WTC11 (cell line): ENCODE measurements at regions not wholly inside any gene's neighbourhood (a gene's known extent, or its start where the extent isn't known, plus 50 kb on each side); places are given as distances from the start of the nearest gene placed in this dataset.

Experiments
- ATAC-seq: fragments of 200-7000 bp; cut with Tn5 transposase; 2 replicates; pipeline ENCODE4 v1.10.0; 2021; ENCODE audit warnings: mild to moderate bottlenecking, moderate library complexity
- CTCF ChIA-PET: fragments of 300-600 bp; sonication (Branson Sonifier 250); formaldehyde crosslinking; loops from one replicate; lab custom pipeline; 2021; ENCODE audit warnings: antibody characterized with exemption; lab: Charles Lee
- POLR2A ChIA-PET: fragments of 350-600 bp; sonication (Branson Sonifier 250); formaldehyde crosslinking; loops from one replicate; lab custom pipeline; 2021; ENCODE audit warnings: antibody characterized with exemption; lab: Charles Lee
- DNase-seq: peaks from one replicate; pipeline ENCODE4 v3.0.0; 2021; ENCODE audit warnings: low spot score
- H3K27ac Mint-ChIP-seq: 2 replicates; pipeline ENCODE4 v1.8.0; 2021; ENCODE audit warnings: mixed read lengths
- H3K27me3 Mint-ChIP-seq: 2 replicates; pipeline ENCODE4 v1.8.0; 2021; ENCODE audit warnings: low read depth, mild to moderate bottlenecking, moderate library complexity, mixed read lengths
- H3K36me3 Mint-ChIP-seq: 2 replicates; pipeline ENCODE4 v1.8.0; 2021; ENCODE audit warnings: mixed read lengths
- H3K4me1 Mint-ChIP-seq: 2 replicates; pipeline ENCODE4 v1.8.0; 2022; ENCODE audit warnings: mixed read lengths
- H3K4me3 Mint-ChIP-seq: 2 replicates; pipeline ENCODE4 v1.8.0; 2021; ENCODE audit warnings: mild to moderate bottlenecking, moderate library complexity, mixed read lengths
- H3K9me3 Mint-ChIP-seq: 2 replicates; pipeline ENCODE4 v1.8.0; 2021; ENCODE audit warnings: mixed read lengths
- ATF3 ChIP-seq: sonication (generic); formaldehyde crosslinking; conservative IDR thresholded peaks from 2 replicates; pipeline ENCODE4 v1.8.1; 2022; ENCODE audit warnings: mild to moderate bottlenecking, missing genetic modification reagents
- CREM ChIP-seq: sonication (generic); formaldehyde crosslinking; IDR thresholded peaks from 2 replicates; pipeline ENCODE4 v1.8.1; 2022; ENCODE audit warnings: mild to moderate bottlenecking, missing genetic modification reagents, moderate library complexity
- ELF4 ChIP-seq: sonication (generic); formaldehyde crosslinking; IDR thresholded peaks from 2 replicates; pipeline ENCODE4 v1.8.1; 2022; ENCODE audit warnings: low read depth, mild to moderate bottlenecking, moderate library complexity, missing genetic modification reagents
- FOXJ3 ChIP-seq: sonication (generic); formaldehyde crosslinking; IDR thresholded peaks from 2 replicates; pipeline ENCODE4 v1.9.0; 2021; ENCODE audit warnings: missing genetic modification reagents, mild to moderate bottlenecking, borderline replicate concordance
- FOXK1 ChIP-seq: sonication (generic); formaldehyde crosslinking; IDR thresholded peaks from 2 replicates; pipeline ENCODE4 v1.8.0; 2022; ENCODE audit warnings: mild to moderate bottlenecking, moderate library complexity, missing genetic modification reagents
- HMGA2 ChIP-seq: fragments of 250-450 bp; sonication (Bioruptor Pico); IDR thresholded peaks from 2 replicates; pipeline ENCODE4 v1.4.0; 2021; ENCODE audit warnings: mild to moderate bottlenecking, moderate library complexity
- NFYB ChIP-seq: sonication (generic); formaldehyde crosslinking; conservative IDR thresholded peaks from 2 replicates; pipeline ENCODE4 v1.8.0; 2022; ENCODE audit warnings: low read depth, missing genetic modification reagents
- RELA ChIP-seq: sonication (generic); formaldehyde crosslinking; IDR thresholded peaks from 2 replicates; pipeline ENCODE4 v1.8.1; 2022; ENCODE audit warnings: missing genetic modification reagents, mild to moderate bottlenecking, borderline replicate concordance
- RORB ChIP-seq: fragments of 250-450 bp; sonication (Bioruptor Pico); IDR thresholded peaks from 2 replicates; pipeline ENCODE4 v1.9.0; 2021; ENCODE audit warnings: mild to moderate bottlenecking
- SMAD4 ChIP-seq: sonication (generic); formaldehyde crosslinking; IDR thresholded peaks from 2 replicates; pipeline ENCODE4 v1.8.0; 2022; ENCODE audit warnings: mild to moderate bottlenecking, missing genetic modification reagents
- SP1 ChIP-seq: sonication (generic); formaldehyde crosslinking; conservative IDR thresholded peaks from 2 replicates; pipeline ENCODE4 v1.8.1; 2022; ENCODE audit warnings: missing genetic modification reagents
- TEAD4 ChIP-seq: sonication (generic); formaldehyde crosslinking; IDR thresholded peaks from 2 replicates; pipeline ENCODE4 v1.8.0; 2022; ENCODE audit warnings: mild to moderate bottlenecking, missing genetic modification reagents
- ZBTB43 ChIP-seq: sonication (generic); formaldehyde crosslinking; IDR thresholded peaks from 2 replicates; pipeline ENCODE4 v1.8.1; 2023; ENCODE audit warnings: mild to moderate bottlenecking, missing genetic modification reagents
- ZNF121 ChIP-seq: sonication (generic); formaldehyde crosslinking; IDR thresholded peaks from 2 replicates; pipeline ENCODE4 v1.8.0; 2023; ENCODE audit warnings: missing genetic modification reagents
- ZNF317 ChIP-seq: sonication (generic); formaldehyde crosslinking; IDR thresholded peaks from 2 replicates; pipeline ENCODE4 v1.8.1; 2023; ENCODE audit warnings: low read depth, mild to moderate bottlenecking, moderate library complexity, missing genetic modification reagents, borderline replicate concordance
- TF ChIP-seq, protein P1 (sequence below): sonication (generic); formaldehyde crosslinking; IDR thresholded peaks from 2 replicates; pipeline ENCODE4 v1.8.0; 2022; ENCODE audit warnings: mild to moderate bottlenecking, missing genetic modification reagents
- TF ChIP-seq, protein P2 (sequence below): sonication (generic); formaldehyde crosslinking; IDR thresholded peaks from 2 replicates; pipeline ENCODE4 v1.8.1; 2023; ENCODE audit warnings: mild to moderate bottlenecking, moderate library complexity, missing genetic modification reagents
- TF ChIP-seq, protein P3 (sequence below): sonication (generic); formaldehyde crosslinking; IDR thresholded peaks from 2 replicates; pipeline ENCODE4 v1.8.1; 2023; ENCODE audit warnings: mild to moderate bottlenecking, missing genetic modification reagents, moderate library complexity
- TF ChIP-seq, protein P4 (sequence below): sonication (generic); formaldehyde crosslinking; IDR thresholded peaks from 2 replicates; pipeline ENCODE4 v1.8.1; 2022; ENCODE audit warnings: missing genetic modification reagents, borderline replicate concordance
- TF ChIP-seq, protein P5 (sequence below): sonication (generic); formaldehyde crosslinking; IDR thresholded peaks from 2 replicates; pipeline ENCODE4 v1.8.0; 2023; ENCODE audit warnings: missing genetic modification reagents
- TF ChIP-seq, protein P6 (sequence below): sonication (generic); formaldehyde crosslinking; IDR thresholded peaks from 2 replicates; pipeline ENCODE4 v1.8.1; 2023; ENCODE audit warnings: mild to moderate bottlenecking, missing genetic modification reagents
- TF ChIP-seq, protein P7 (sequence below): fragments of 250-450 bp; sonication (Bioruptor Pico); IDR thresholded peaks from 2 replicates; pipeline ENCODE4 v1.9.0; 2021; ENCODE audit warnings: mild to moderate bottlenecking, borderline replicate concordance

DNA sequence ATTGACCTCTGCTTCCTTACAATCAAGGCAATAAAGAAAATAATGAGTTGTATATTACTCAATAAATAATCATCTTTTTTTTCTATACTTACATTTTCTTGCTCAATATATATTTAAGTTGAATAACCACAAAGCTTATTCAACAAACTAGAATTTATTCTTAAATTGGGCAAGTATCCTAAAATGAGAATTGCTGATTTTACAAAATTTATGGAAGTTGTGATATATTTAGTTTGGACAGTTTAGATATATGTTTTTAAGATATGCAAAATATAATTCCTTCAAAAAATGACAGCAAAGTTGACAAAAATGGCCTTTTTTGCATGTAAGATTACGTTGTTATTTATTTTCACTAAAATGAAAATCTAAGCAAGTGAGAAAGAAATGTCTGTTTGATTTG lies 305.7 kb upstream of the GRIN3A start:
- DNase-seq (no peak), ATAC-seq (no peak)
- ChIA-PET CTCF (no interaction called here), POLR2A (no interaction called here)
- Mint-ChIP-seq H3K4me3 (no peak overlapping the region), H3K9me3 (no peaks in the 10 kb centered on the region), H3K27me3 (no peaks in the 10 kb centered on the region), H3K4me1 (no peaks in the 10 kb centered on the region), H3K27ac (no peak overlapping the region), H3K36me3 (no peaks in the 10 kb centered on the region)
- TF ChIP-seq RORB (CRISPR knock-in tag) (no peak), FOXK1 (CRISPR knock-in tag) (no peak), RELA (CRISPR knock-in tag) (no peak), FOXJ3 (CRISPR knock-in tag) (no peak), HMGA2 (CRISPR knock-in tag) (no peak), ZNF121 (CRISPR knock-in tag) (no peak), TEAD4 (CRISPR knock-in tag) (no peak), SP1 (no peak), CREM (CRISPR knock-in tag) (no peak), ZNF317 (CRISPR knock-in tag) (no peak), ATF3 (CRISPR knock-in tag) (no peak), SMAD4 (CRISPR knock-in tag) (no peak), NFYB (CRISPR knock-in tag) (no peak)
- TF ChIP-seq, protein P1, sequence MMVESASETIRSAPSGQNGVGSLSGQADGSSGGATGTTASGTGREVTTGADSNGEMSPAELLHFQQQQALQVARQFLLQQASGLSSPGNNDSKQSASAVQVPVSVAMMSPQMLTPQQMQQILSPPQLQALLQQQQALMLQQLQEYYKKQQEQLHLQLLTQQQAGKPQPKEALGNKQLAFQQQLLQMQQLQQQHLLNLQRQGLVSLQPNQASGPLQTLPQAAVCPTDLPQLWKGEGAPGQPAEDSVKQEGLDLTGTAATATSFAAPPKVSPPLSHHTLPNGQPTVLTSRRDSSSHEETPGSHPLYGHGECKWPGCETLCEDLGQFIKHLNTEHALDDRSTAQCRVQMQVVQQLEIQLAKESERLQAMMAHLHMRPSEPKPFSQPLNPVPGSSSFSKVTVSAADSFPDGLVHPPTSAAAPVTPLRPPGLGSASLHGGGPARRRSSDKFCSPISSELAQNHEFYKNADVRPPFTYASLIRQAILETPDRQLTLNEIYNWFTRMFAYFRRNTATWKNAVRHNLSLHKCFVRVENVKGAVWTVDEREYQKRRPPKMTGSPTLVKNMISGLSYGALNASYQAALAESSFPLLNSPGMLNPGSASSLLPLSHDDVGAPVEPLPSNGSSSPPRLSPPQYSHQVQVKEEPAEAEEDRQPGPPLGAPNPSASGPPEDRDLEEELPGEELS (CRISPR knock-in tag): no peak
- TF ChIP-seq, protein P2, sequence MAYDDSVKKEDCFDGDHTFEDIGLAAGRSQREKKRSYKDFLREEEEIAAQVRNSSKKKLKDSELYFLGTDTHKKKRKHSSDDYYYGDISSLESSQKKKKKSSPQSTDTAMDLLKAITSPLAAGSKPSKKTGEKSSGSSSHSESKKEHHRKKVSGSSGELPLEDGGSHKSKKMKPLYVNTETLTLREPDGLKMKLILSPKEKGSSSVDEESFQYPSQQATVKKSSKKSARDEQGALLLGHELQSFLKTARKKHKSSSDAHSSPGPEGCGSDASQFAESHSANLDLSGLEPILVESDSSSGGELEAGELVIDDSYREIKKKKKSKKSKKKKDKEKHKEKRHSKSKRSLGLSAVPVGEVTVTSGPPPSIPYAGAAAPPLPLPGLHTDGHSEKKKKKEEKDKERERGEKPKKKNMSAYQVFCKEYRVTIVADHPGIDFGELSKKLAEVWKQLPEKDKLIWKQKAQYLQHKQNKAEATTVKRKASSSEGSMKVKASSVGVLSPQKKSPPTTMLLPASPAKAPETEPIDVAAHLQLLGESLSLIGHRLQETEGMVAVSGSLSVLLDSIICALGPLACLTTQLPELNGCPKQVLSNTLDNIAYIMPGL: no peak
- TF ChIP-seq, protein P3, sequence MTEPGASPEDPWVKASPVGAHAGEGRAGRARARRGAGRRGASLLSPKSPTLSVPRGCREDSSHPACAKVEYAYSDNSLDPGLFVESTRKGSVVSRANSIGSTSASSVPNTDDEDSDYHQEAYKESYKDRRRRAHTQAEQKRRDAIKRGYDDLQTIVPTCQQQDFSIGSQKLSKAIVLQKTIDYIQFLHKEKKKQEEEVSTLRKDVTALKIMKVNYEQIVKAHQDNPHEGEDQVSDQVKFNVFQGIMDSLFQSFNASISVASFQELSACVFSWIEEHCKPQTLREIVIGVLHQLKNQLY: no peak
- TF ChIP-seq, protein P4, sequence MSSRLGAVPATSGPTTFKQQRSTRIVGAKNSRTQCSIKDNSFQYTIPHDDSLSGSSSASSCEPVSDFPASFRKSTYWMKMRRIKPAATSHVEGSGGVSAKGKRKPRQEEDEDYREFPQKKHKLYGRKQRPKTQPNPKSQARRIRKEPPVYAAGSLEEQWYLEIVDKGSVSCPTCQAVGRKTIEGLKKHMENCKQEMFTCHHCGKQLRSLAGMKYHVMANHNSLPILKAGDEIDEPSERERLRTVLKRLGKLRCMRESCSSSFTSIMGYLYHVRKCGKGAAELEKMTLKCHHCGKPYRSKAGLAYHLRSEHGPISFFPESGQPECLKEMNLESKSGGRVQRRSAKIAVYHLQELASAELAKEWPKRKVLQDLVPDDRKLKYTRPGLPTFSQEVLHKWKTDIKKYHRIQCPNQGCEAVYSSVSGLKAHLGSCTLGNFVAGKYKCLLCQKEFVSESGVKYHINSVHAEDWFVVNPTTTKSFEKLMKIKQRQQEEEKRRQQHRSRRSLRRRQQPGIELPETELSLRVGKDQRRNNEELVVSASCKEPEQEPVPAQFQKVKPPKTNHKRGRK (CRISPR knock-in tag): no peak

DNA sequence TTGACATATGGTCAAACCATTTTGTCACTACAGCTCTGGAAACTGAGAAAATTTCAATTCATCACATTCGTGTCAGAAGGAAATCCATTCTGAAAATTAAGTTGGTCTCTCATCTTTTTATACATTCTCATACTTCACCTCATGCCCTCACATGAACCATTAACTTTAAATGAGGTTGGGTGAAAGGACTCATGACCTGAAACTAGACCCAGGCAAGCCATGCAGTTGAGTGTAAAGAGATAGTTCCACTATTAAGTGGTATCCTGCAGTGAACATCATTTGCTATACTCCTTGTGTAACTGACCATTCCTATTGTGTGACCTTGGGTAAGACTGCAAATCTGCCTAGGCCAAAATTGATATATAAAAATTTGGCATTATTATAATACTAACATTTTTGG lies 299.6 kb upstream of the GRIN3A start:
- Mint-ChIP-seq H3K27ac (no peak overlapping the region), H3K4me1 (no peaks in the 10 kb centered on the region), H3K27me3 (no peaks in the 10 kb centered on the region), H3K36me3 (no peaks in the 10 kb centered on the region), H3K9me3 (no peaks in the 10 kb centered on the region), H3K4me3 (no peak overlapping the region)
- ChIA-PET POLR2A (no interaction called here), CTCF (no interaction called here)
- DNase-seq: no peak
- no peak for ATAC-seq
- no peak for TF ChIP-seq HMGA2 (CRISPR knock-in tag)
- TF ChIP-seq, protein P5, sequence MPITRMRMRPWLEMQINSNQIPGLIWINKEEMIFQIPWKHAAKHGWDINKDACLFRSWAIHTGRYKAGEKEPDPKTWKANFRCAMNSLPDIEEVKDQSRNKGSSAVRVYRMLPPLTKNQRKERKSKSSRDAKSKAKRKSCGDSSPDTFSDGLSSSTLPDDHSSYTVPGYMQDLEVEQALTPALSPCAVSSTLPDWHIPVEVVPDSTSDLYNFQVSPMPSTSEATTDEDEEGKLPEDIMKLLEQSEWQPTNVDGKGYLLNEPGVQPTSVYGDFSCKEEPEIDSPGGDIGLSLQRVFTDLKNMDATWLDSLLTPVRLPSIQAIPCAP: no peak
- TF ChIP-seq NFYB (CRISPR knock-in tag): no peak
- TF ChIP-seq, protein P6, sequence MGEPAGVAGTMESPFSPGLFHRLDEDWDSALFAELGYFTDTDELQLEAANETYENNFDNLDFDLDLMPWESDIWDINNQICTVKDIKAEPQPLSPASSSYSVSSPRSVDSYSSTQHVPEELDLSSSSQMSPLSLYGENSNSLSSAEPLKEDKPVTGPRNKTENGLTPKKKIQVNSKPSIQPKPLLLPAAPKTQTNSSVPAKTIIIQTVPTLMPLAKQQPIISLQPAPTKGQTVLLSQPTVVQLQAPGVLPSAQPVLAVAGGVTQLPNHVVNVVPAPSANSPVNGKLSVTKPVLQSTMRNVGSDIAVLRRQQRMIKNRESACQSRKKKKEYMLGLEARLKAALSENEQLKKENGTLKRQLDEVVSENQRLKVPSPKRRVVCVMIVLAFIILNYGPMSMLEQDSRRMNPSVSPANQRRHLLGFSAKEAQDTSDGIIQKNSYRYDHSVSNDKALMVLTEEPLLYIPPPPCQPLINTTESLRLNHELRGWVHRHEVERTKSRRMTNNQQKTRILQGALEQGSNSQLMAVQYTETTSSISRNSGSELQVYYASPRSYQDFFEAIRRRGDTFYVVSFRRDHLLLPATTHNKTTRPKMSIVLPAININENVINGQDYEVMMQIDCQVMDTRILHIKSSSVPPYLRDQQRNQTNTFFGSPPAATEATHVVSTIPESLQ (CRISPR knock-in tag): no peak
- no peak for TF ChIP-seq ZBTB43 (CRISPR knock-in tag)
- TF ChIP-seq, protein P7, sequence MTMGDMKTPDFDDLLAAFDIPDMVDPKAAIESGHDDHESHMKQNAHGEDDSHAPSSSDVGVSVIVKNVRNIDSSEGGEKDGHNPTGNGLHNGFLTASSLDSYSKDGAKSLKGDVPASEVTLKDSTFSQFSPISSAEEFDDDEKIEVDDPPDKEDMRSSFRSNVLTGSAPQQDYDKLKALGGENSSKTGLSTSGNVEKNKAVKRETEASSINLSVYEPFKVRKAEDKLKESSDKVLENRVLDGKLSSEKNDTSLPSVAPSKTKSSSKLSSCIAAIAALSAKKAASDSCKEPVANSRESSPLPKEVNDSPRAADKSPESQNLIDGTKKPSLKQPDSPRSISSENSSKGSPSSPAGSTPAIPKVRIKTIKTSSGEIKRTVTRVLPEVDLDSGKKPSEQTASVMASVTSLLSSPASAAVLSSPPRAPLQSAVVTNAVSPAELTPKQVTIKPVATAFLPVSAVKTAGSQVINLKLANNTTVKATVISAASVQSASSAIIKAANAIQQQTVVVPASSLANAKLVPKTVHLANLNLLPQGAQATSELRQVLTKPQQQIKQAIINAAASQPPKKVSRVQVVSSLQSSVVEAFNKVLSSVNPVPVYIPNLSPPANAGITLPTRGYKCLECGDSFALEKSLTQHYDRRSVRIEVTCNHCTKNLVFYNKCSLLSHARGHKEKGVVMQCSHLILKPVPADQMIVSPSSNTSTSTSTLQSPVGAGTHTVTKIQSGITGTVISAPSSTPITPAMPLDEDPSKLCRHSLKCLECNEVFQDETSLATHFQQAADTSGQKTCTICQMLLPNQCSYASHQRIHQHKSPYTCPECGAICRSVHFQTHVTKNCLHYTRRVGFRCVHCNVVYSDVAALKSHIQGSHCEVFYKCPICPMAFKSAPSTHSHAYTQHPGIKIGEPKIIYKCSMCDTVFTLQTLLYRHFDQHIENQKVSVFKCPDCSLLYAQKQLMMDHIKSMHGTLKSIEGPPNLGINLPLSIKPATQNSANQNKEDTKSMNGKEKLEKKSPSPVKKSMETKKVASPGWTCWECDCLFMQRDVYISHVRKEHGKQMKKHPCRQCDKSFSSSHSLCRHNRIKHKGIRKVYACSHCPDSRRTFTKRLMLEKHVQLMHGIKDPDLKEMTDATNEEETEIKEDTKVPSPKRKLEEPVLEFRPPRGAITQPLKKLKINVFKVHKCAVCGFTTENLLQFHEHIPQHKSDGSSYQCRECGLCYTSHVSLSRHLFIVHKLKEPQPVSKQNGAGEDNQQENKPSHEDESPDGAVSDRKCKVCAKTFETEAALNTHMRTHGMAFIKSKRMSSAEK (CRISPR knock-in tag): no peak
- no peak for TF ChIP-seq ELF4
